ENCODE measurements at regions not wholly inside any gene's neighbourhood (a gene's known extent, or its start where the extent isn't known, plus 50 kb on each side); places are given as distances from the start of the nearest gene placed in this dataset.

DNA sequence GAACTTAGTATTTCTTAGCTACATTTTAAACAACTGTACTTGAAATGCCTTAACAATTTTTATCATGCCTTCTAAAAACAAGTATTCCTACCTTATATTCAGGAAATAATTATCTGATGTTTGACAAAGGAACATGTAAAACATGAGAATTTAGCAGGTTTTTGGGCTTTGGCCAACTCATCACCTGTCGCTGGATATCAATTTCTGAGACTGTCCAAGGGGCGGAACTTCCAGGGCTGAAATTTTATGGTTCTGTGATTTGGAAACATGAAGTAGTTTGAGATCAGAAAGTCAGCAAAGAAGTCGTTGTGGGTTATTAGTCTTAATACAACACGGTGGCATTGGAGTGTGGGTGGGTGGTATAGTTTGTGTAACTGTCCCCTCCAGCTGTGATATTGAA is 282.2 kb upstream of the LRRN1 start:
- no peak overlapping the region for H3K27ac Mint-ChIP-seq
- H3K4me3 Mint-ChIP-seq, result no peak overlapping the region
- H3K27me3 Mint-ChIP-seq, result no peaks in the 10 kb centered on the region
- H3K36me3 Mint-ChIP-seq, result no peaks in the 10 kb centered on the region
- H3K4me1 Mint-ChIP-seq (ENCODE audit: low read depth), result no peaks in the 10 kb centered on the region
- H3K9me3 Mint-ChIP-seq (ENCODE audit: low read depth), result no peaks in the 10 kb centered on the region

DNA sequence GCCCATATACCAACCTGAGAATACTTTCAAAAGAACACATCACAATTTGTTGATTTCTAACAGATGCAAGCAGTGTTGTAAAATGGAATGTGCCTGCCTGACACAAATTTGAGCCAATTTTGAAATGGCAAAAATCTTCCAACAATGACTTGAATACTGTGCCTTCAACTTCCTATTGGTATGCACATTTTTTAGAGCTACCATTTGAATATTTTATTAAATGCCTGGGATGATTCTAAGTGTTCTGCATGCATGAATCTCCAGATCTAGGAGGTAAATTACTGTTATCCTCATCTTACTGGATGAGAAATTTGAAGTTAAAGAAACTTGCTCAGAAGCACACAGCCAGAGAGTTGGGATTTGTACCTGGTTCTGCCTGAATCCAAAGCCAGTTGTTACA is 282.8 kb upstream of the LRRN1 start:
- Mint-ChIP-seq H3K9me3 (ENCODE audit: low read depth) (no peaks in the 10 kb centered on the region), H3K27ac (no peak overlapping the region), H3K4me3 (no peak overlapping the region), H3K4me1 (ENCODE audit: low read depth) (no peaks in the 10 kb centered on the region), H3K27me3 (no peaks in the 10 kb centered on the region), H3K36me3 (no peaks in the 10 kb centered on the region)

DNA sequence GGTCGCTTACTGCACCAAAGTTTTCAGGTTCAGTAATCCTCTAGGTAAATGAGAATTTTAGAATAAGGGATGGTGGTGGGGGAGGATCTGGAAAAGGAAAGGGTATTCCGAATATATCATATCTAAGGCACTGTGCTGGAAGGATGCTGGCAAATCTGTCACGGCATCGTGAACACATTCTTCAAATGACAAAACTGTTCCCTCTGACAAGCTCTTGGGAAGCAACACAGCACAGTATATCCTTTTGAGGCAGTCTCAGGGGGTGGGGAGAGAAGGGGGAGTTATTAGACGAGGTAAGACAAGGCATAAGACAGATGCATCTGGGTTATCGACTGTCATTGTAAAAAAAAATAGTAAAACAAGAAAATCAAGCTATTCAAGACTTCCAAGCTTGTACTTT is 289.6 kb upstream of the LRRN1 start:
- no peaks in the 10 kb centered on the region for H3K4me1 Mint-ChIP-seq (ENCODE audit: low read depth)
- H3K9me3 Mint-ChIP-seq (ENCODE audit: low read depth), result no peaks in the 10 kb centered on the region
- no peaks in the 10 kb centered on the region for H3K27me3 Mint-ChIP-seq
- no peaks in the 10 kb centered on the region for H3K36me3 Mint-ChIP-seq
- no peak overlapping the region for H3K27ac Mint-ChIP-seq
- H3K4me3 Mint-ChIP-seq, result no peak overlapping the region

DNA sequence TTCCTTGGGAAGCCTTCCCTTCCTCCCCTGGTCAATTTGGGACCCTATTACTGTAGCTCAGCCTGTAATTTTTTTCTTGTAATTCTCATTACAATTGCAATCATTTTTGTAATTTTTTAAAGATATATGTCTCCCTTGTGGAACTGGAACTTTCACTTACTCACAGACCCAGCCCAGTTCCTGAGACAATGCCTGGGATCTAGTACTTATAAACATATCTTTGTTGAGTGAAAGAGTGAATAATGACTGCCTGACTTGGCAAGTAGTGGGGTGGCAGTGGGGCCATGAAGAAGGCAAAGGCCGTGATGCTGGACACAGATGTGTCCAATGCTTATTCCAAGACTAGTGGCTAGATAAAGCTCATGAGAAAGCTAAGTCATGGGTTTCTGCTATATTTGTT is 294.5 kb upstream of the LRRN1 start:
- H3K9me3 Mint-ChIP-seq (ENCODE audit: low read depth), result no peaks in the 10 kb centered on the region
- no peak overlapping the region for H3K27ac Mint-ChIP-seq
- H3K36me3 Mint-ChIP-seq, result no peaks in the 10 kb centered on the region
- H3K27me3 Mint-ChIP-seq, result no peaks in the 10 kb centered on the region
- H3K4me3 Mint-ChIP-seq, result no peak overlapping the region
- no peaks in the 10 kb centered on the region for H3K4me1 Mint-ChIP-seq (ENCODE audit: low read depth)

DNA sequence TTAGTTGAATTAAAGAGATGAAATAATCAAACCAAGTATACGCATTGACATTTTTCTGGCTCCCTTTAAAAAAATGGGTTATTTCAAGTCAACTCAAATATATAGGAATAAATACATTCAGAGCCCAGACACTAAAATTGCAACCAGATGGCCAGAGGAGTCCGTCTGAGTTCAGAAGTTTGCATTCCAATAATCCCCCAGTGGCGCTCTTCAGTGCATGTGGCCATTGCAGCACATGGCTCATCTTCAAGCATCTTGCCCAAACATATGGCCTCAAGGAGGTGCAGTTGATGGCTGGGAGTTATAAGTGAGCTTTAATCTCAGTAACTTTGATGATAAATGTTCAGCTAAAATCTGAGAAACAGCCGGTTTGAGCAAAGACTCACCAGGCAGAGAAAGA is 295.8 kb upstream of the LRRN1 start:
- H3K27ac Mint-ChIP-seq, result no peak overlapping the region
- no peaks in the 10 kb centered on the region for H3K36me3 Mint-ChIP-seq
- H3K4me3 Mint-ChIP-seq, result no peak overlapping the region
- no peaks in the 10 kb centered on the region for H3K27me3 Mint-ChIP-seq
- H3K4me1 Mint-ChIP-seq (ENCODE audit: low read depth), result no peaks in the 10 kb centered on the region
- H3K9me3 Mint-ChIP-seq (ENCODE audit: low read depth), result no peaks in the 10 kb centered on the region

DNA sequence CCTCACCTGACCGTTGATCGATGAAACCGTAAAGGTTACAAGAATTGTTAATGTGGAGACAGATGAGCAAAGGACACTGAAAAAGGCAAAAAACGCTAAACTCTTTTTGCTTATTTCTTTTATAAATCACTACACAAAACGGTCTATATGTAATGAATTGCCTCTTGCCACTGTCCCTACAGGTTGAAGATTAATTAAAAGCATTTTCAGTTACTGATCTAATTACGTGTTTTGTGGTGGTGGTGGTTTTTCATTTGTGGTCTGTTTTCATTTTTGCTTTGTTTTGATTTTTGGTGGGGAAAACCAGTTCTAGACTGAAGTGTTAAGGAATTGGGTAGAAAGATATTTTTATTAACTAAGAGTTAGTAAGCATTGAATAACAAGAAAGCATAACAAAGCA is 299.2 kb upstream of the LRRN1 start:
- Mint-ChIP-seq H3K4me3 (no peak overlapping the region), H3K27ac (no peak overlapping the region), H3K4me1 (ENCODE audit: low read depth) (no peaks in the 10 kb centered on the region), H3K27me3 (no peaks in the 10 kb centered on the region), H3K9me3 (ENCODE audit: low read depth) (no peaks in the 10 kb centered on the region), H3K36me3 (no peaks in the 10 kb centered on the region)

DNA sequence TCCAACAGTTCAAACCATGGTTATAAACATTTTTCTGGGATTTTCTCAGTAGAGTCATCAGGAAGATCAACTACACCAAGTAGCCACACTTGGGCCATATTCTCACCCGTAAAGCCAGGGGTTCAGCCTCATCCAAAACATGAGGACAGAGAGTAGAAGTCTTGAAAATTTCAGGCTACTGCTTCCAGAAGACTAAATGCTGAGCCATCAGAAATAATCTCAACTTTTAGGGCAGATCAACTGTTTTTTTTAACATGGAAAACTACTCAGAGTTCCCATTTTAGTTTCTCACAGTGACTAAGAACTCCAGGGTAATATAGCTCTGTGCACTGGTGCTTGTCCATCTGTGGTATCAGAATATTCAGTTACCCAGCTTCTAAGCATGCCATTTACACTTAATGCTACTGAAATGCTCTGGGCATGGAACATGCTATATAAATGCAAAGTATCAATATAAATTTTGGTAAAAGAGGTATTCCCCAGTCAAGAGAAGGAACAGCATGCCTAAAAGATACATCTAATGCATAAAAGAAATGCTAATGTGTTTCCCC is 300.1 kb upstream of the LRRN1 start:
- no peak overlapping the region for H3K4me3 Mint-ChIP-seq
- H3K4me1 Mint-ChIP-seq (ENCODE audit: low read depth), result no peaks in the 10 kb centered on the region
- no peaks in the 10 kb centered on the region for H3K36me3 Mint-ChIP-seq
- no peaks in the 10 kb centered on the region for H3K27me3 Mint-ChIP-seq
- no peak overlapping the region for H3K27ac Mint-ChIP-seq
- H3K9me3 Mint-ChIP-seq (ENCODE audit: low read depth), result no peaks in the 10 kb centered on the region

DNA sequence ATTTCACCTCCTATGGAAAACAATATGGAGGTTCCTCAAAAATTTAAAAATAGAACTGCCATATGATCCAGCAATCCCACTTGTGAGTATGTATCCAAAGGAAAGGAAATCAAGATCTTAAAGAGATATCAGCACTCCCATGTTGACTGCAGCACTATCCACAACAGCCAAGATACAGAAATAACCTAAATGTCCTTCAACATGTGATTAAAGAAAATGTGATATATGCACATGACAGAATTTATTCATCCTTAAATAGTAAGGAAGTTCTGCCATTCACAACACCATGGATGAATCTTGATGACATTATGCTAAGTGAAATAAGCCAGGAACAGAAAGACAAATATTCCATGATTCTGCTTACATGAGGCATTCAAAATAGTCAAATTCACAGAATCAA is 303.6 kb upstream of the LRRN1 start:
- H3K36me3 Mint-ChIP-seq, result no peaks in the 10 kb centered on the region
- no peak overlapping the region for H3K4me3 Mint-ChIP-seq
- H3K27me3 Mint-ChIP-seq, result peaks cover 4% of the 10 kb centered on the region
- peaks cover 20% of the 10 kb centered on the region for H3K9me3 Mint-ChIP-seq (ENCODE audit: low read depth)
- H3K27ac Mint-ChIP-seq, result no peak overlapping the region
- no peaks in the 10 kb centered on the region for H3K4me1 Mint-ChIP-seq (ENCODE audit: low read depth)

DNA sequence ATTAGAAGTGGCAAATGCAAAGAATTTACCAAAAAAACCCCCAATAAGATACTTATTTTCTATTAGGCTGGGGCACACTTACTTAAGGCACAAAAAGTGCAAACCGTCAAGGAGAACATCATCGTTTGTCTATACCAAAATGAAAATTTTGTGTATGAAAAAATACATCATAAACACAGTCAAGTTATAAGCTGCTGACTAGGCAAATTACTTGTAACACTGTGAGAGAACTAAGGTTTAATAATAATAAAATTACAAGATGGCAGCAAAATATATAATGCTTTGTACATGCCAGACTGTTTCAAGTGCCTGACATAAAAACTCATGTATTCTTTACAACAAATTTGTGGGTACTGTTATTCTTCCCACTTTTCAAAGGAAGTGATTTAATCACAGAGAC is 297.2 kb upstream of the CRBN start:
- no peaks in the 10 kb centered on the region for H3K4me1 Mint-ChIP-seq (ENCODE audit: low read depth)
- H3K9me3 Mint-ChIP-seq (ENCODE audit: low read depth), result peaks cover 4% of the 10 kb centered on the region
- peaks cover 3% of the 10 kb centered on the region for H3K27me3 Mint-ChIP-seq
- H3K36me3 Mint-ChIP-seq, result no peaks in the 10 kb centered on the region
- no peak overlapping the region for H3K4me3 Mint-ChIP-seq
- H3K27ac Mint-ChIP-seq, result no peak overlapping the region

DNA sequence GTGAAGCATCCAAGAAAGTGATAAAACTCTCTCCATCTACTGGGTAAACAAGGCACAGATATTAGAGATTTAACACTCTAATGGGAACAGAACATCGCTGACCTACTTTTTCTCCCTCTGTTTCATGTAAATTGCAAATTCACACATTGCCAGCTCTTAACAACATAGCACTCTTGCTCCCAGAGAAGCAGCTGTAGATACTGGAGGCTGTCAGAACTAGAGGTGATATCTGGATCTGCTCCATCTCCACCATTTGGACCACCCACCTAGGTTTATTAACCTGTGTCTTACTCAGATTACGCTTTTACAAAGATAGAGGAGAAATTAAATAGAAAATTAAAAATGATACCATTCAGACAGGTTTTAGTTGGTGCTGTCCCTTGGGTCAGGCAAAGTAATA is 289.1 kb upstream of the CRBN start:
- H3K9me3 Mint-ChIP-seq (ENCODE audit: low read depth), result no peaks in the 10 kb centered on the region
- no peak overlapping the region for H3K4me3 Mint-ChIP-seq
- no peaks in the 10 kb centered on the region for H3K27me3 Mint-ChIP-seq
- no peaks in the 10 kb centered on the region for H3K4me1 Mint-ChIP-seq (ENCODE audit: low read depth)
- no peak overlapping the region for H3K27ac Mint-ChIP-seq
- H3K36me3 Mint-ChIP-seq, result no peaks in the 10 kb centered on the region

DNA sequence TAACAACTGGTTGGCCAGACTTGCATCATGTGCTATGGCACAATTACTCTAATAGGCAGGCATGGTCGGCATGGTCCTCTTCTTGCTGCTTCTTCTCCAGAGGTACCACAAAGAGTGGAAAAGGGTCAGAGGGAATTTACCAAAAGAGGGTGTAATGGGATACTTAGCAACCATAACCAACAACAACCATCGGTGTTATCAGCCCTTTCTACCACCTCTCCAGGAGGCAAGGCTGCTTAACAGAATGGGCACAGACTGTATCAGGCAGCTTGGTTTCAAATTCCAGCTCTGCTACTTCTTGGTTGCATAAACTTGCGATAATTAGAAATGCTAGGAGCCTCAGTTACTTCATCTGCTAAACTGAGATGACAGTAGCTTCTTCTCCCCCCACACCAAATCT is 284.6 kb upstream of the CRBN start:
- Mint-ChIP-seq H3K27me3 (no peaks in the 10 kb centered on the region), H3K4me1 (ENCODE audit: low read depth) (no peaks in the 10 kb centered on the region), H3K4me3 (no peak overlapping the region), H3K27ac (no peak overlapping the region), H3K36me3 (no peaks in the 10 kb centered on the region), H3K9me3 (ENCODE audit: low read depth) (no peaks in the 10 kb centered on the region)

DNA sequence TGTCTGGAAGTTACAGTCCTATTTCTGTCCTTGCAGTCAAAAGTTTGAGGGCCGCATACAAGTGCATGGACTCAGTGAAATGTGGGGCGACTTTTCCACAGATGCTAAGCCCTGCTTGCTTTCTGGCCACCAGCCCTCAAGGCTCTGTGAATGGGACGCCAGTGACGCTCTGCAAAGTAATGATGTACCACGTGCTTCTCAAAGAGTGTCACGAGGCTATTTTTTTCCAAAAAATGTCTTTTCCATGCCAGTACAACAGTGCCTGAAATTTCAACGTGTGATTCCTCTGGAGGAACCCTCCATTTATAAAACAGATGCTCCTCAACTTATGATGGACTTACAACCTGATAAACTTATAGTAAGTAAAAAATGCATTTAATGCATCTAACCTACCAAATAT is 281.8 kb upstream of the CRBN start:
- Mint-ChIP-seq H3K4me1 (ENCODE audit: low read depth) (no peaks in the 10 kb centered on the region), H3K27me3 (no peaks in the 10 kb centered on the region), H3K36me3 (no peaks in the 10 kb centered on the region), H3K4me3 (no peak overlapping the region), H3K27ac (no peak overlapping the region), H3K9me3 (ENCODE audit: low read depth) (no peaks in the 10 kb centered on the region)

DNA sequence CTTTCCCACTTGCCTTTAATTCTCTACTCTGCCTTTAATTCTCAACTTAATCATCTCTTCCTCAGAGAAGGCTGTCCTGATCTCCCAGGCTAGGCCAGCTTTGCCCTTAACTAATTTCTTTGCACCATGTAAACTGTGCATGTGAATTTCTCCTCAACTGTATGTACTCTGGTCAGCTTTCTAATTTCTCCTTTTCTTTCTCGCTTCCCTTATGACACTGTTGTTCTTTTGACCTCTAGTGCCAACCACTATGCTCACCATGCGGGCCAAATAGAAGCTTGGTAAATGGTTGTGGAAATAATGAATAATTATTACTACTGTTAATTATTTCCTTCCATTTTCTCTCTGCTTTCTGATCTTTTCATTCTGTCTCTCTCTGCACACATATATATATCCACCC is 269.0 kb upstream of the CRBN start:
- Mint-ChIP-seq H3K36me3 (no peaks in the 10 kb centered on the region), H3K9me3 (ENCODE audit: low read depth) (no peaks in the 10 kb centered on the region), H3K27ac (no peak overlapping the region), H3K27me3 (no peaks in the 10 kb centered on the region), H3K4me1 (ENCODE audit: low read depth) (no peaks in the 10 kb centered on the region), H3K4me3 (no peak overlapping the region)

DNA sequence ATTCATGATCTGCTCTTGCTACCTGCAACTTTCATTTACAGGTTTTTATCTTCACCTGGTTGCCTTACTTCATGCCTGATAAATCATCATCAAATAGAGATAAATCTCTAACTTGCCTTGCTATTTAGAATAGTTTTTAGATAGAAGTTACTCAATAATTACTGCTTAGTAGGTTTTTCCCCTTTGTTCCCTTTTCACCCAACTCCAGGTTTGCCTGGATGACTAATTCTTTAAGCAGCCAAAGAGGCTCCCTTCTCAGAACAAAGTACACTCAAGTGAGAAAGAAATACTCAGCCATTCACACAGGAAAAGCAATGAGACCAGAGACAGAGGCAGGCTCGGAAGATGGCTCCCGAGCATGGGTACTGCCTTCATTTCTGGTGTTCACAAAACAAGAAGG is 268.1 kb upstream of the CRBN start:
- H3K4me1 Mint-ChIP-seq (ENCODE audit: low read depth), result no peaks in the 10 kb centered on the region
- H3K27me3 Mint-ChIP-seq, result no peaks in the 10 kb centered on the region
- H3K36me3 Mint-ChIP-seq, result no peaks in the 10 kb centered on the region
- H3K27ac Mint-ChIP-seq, result no peak overlapping the region
- no peaks in the 10 kb centered on the region for H3K9me3 Mint-ChIP-seq (ENCODE audit: low read depth)
- H3K4me3 Mint-ChIP-seq, result no peak overlapping the region

DNA sequence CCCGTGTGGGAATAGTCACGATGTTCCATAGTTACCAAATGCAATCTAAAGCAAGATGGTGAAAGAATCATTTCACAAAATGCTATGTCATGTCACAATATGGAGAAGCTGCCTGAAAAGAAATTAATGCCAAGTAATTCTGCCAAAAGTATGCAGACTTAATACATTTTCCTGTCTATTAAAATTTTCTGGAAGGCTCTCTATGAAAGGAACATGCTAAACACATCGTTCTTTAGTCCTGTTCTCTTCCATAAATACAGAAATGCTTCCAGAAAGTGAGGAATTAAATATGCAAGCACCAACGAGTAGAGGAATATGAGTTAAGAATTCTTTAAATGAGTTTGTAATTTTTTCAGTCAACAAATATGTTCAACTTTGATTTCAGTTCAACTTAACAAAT is 266.8 kb upstream of the CRBN start:
- Mint-ChIP-seq H3K36me3 (no peaks in the 10 kb centered on the region), H3K27me3 (no peaks in the 10 kb centered on the region), H3K4me3 (no peak overlapping the region), H3K4me1 (ENCODE audit: low read depth) (no peaks in the 10 kb centered on the region), H3K27ac (no peak overlapping the region), H3K9me3 (ENCODE audit: low read depth) (no peaks in the 10 kb centered on the region)

DNA sequence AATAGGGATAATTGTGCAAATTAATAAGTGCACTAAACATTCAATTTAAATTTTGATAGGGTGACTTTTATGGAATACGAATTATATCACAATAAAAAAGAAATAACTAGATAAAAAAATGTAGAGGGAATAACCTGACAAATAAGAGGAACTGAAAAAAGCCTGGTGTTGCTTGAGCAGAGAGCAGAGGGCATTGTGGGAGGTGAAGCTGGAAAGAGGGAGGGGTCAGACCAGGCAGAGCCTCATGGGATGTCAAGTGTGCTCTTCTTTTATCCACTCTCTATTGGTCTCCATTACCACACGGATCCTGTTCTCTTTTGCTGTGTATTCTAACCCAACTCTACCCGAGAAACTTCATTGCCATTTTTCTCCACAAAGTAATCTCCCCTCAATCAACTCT is 264.0 kb upstream of the CRBN start:
- Mint-ChIP-seq H3K27ac (no peak overlapping the region), H3K9me3 (ENCODE audit: low read depth) (no peaks in the 10 kb centered on the region), H3K27me3 (no peaks in the 10 kb centered on the region), H3K36me3 (no peaks in the 10 kb centered on the region), H3K4me3 (no peak overlapping the region), H3K4me1 (ENCODE audit: low read depth) (no peaks in the 10 kb centered on the region)

DNA sequence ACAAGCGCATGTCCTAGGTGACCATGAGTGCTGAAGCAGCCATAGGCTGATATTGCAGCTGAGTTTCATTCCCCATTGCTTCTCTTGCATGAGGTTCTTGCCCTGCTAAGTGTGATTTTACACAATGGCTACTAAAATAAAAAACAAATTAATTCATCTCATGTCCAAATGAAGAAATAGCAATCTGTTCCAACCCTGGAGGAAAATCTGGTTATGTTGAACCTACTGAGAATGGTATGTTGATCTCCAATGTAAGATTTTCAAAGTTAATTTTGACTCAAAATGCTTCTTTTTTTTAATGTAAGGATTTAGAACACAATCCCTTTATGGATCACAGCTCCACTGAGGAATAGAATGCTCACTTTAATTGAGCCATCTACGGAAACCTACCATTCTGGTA is 254.2 kb upstream of the CRBN start:
- Mint-ChIP-seq H3K36me3 (no peaks in the 10 kb centered on the region), H3K9me3 (ENCODE audit: low read depth) (no peaks in the 10 kb centered on the region), H3K27ac (no peak overlapping the region), H3K27me3 (peaks cover 3% of the 10 kb centered on the region), H3K4me1 (ENCODE audit: low read depth) (no peaks in the 10 kb centered on the region), H3K4me3 (no peak overlapping the region)
